A673 (cell line): ENCODE measurements at regions not wholly inside any gene's neighbourhood (a gene's known extent, or its start where the extent isn't known, plus 50 kb on each side); places are given as distances from the start of the nearest gene placed in this dataset.

ENCODE experiments used
- EZH2 ChIP-seq: fragments of 200-600 bp; sonication (generic); IDR thresholded peaks from 2 replicates; pipeline ENCODE4 v1.6.1; 2017; ENCODE audit warnings: borderline replicate concordance, low read depth, mild to moderate bottlenecking, mixed read lengths, antibody characterized with exemption, low read length; ENCODE audit not compliant: poor library complexity, severe bottlenecking
- TF ChIP-seq, protein P1 (sequence below): fragments of 300-800, 200-600 bp; sonication (generic); conservative IDR thresholded peaks from 2 replicates; pipeline ENCODE4 v1.5.1; 2017; ENCODE audit warnings: low read depth, mild to moderate bottlenecking, antibody characterized with exemption, low read length, moderate library complexity, mixed read lengths

DNA sequence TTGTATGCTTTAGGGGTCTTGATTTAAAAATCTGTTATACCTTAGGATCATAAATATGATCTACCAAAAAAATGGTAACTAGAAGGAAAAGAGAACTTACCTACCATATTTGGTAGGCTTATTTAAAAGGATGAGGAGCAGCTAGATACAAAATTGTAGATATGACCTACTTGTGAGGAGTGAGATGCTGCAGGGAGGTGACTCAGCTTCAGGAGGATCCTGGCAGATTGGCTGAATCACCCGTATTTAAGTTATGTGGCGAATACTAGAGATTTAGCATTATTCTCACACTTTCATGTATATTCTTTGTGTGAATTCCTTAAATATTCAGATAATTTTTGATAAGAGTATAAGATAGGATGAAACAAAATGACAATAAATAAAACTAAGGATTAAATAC, 657.3 kb upstream of the LINC00305 start:
- TF ChIP-seq, protein P1, sequence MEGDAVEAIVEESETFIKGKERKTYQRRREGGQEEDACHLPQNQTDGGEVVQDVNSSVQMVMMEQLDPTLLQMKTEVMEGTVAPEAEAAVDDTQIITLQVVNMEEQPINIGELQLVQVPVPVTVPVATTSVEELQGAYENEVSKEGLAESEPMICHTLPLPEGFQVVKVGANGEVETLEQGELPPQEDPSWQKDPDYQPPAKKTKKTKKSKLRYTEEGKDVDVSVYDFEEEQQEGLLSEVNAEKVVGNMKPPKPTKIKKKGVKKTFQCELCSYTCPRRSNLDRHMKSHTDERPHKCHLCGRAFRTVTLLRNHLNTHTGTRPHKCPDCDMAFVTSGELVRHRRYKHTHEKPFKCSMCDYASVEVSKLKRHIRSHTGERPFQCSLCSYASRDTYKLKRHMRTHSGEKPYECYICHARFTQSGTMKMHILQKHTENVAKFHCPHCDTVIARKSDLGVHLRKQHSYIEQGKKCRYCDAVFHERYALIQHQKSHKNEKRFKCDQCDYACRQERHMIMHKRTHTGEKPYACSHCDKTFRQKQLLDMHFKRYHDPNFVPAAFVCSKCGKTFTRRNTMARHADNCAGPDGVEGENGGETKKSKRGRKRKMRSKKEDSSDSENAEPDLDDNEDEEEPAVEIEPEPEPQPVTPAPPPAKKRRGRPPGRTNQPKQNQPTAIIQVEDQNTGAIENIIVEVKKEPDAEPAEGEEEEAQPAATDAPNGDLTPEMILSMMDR, result no peak
- no peak for TF ChIP-seq EZH2
